Astrocyte (in vitro differentiated cells and primary cell): ENCODE measurements at regions not wholly inside any gene's neighbourhood (a gene's known extent, or its start where the extent isn't known, plus 50 kb on each side); places are given as distances from the start of the nearest gene placed in this dataset.

Experiments used
- EZH2 ChIP-seq: IDR thresholded peaks from 2 replicates; pipeline ENCODE4 v1.6.1; 2012; ENCODE audit warnings: mild to moderate bottlenecking, low read length, inconsistent platforms; ENCODE audit not compliant: insufficient read depth
- TF ChIP-seq, protein P1 (sequence below): IDR thresholded peaks from 2 replicates; pipeline ENCODE4 v1.5.1; 2011; ENCODE audit warnings: low read depth, mild to moderate bottlenecking, inconsistent platforms, low read length, moderate library complexity; ENCODE audit not compliant: insufficient read depth

GRCh38 chr3:76132154-76132470 lies 346.8 kb upstream of the ZNF717 start:
- TF ChIP-seq, protein P1, sequence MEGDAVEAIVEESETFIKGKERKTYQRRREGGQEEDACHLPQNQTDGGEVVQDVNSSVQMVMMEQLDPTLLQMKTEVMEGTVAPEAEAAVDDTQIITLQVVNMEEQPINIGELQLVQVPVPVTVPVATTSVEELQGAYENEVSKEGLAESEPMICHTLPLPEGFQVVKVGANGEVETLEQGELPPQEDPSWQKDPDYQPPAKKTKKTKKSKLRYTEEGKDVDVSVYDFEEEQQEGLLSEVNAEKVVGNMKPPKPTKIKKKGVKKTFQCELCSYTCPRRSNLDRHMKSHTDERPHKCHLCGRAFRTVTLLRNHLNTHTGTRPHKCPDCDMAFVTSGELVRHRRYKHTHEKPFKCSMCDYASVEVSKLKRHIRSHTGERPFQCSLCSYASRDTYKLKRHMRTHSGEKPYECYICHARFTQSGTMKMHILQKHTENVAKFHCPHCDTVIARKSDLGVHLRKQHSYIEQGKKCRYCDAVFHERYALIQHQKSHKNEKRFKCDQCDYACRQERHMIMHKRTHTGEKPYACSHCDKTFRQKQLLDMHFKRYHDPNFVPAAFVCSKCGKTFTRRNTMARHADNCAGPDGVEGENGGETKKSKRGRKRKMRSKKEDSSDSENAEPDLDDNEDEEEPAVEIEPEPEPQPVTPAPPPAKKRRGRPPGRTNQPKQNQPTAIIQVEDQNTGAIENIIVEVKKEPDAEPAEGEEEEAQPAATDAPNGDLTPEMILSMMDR, result no peak
- TF ChIP-seq EZH2, result no peak
